Natural killer cell (primary cell): ENCODE measurements at regions not wholly inside any gene's neighbourhood (a gene's known extent, or its start where the extent isn't known, plus 50 kb on each side); places are given as distances from the start of the nearest gene placed in this dataset.

Experiments
- ATAC-seq, 3 donors: fragments of 150-1000 bp in 2 of 3; fragments of 200-7000 bp in 1 of 3; cut with Tn5 transposase; 1 replicate in 1 of 3; 2 replicates in 2 of 3; pipeline ENCODE4 v1.10.0; 2021; ENCODE audit warnings: mild to moderate bottlenecking in 2 of 3, moderate library complexity in 2 of 3
- DNase-seq, 2 donors: peaks; one replicate each; pipeline versions ENCODE4 v3.0.0 to v3.0.0-alpha.2; 2013 to 2021; ENCODE audit warnings: mixed read lengths in 1 of 2
- H3K27ac ChIP-seq: one replicate; pipeline ENCODE4 v1.5.1; 2013; ENCODE audit warnings: mild to moderate bottlenecking, low read length
- H3K27me3 ChIP-seq: one replicate; pipeline ENCODE4 v1.6.1; 2013; ENCODE audit warnings: low read length; ENCODE audit not compliant: control insufficient read depth, insufficient read depth
- H3K36me3 ChIP-seq: one replicate; pipeline ENCODE4 v1.6.1; 2013; ENCODE audit warnings: low read length; ENCODE audit not compliant: control insufficient read depth, insufficient read depth
- H3K4me1 ChIP-seq: one replicate; pipeline ENCODE4 v1.6.1; 2013; ENCODE audit warnings: low read length; ENCODE audit not compliant: control insufficient read depth, insufficient read depth
- H3K4me3 ChIP-seq: one replicate; pipeline ENCODE4 v1.5.1; 2013; ENCODE audit warnings: low read length
- H3K9me3 ChIP-seq: one replicate; pipeline ENCODE4 v1.6.1; 2013; ENCODE audit warnings: low read length; ENCODE audit not compliant: control insufficient read depth, insufficient read depth
- H3K27ac Mint-ChIP-seq, 2 donors: one replicate each; pipeline ENCODE4 v1.8.0; 2022; ENCODE audit warnings: mild to moderate bottlenecking in 2 of 2, mixed read lengths in 2 of 2, moderate library complexity in 1 of 2
- H3K27me3 Mint-ChIP-seq, 2 donors: one replicate each; pipeline ENCODE4 v1.8.0; 2022; ENCODE audit warnings: low read depth in 2 of 2, mixed read lengths in 2 of 2
- H3K36me3 Mint-ChIP-seq: one replicate; pipeline ENCODE4 v1.8.0; 2022; ENCODE audit warnings: mixed read lengths
- H3K4me1 Mint-ChIP-seq, 2 donors: one replicate each; pipeline ENCODE4 v1.8.0; 2022; ENCODE audit warnings: mixed read lengths in 2 of 2
- H3K4me3 Mint-ChIP-seq: one replicate; pipeline ENCODE4 v1.8.0; 2022; ENCODE audit warnings: mild to moderate bottlenecking, moderate library complexity, mixed read lengths
- H3K9me3 Mint-ChIP-seq, 2 donors: one replicate each; pipeline ENCODE4 v1.8.0; 2022; ENCODE audit warnings: mixed read lengths in 2 of 2
- CTCF ChIP-seq: fragments of 200-600 bp; IDR thresholded peaks from one replicate; pipeline ENCODE4 v1.8.0; 2022; ENCODE audit warnings: antibody characterized with exemption
- WGBS: methylation state at CpG from one replicate; pipeline ENCODE4 v1.1.7; 2013; ENCODE audit warnings: missing lambda C conversion rate; ENCODE audit not compliant: insufficient coverage; 5-methylcytosine and 5-hydroxymethylcytosine counted together
- intact Hi-C: fragments of 100-400 bp; cut with micrococcal nuclease; formaldehyde crosslinking; loops from one replicate; pipeline ENCODE4 v1.14.2; 2022

- no peak for TF ChIP-seq CTCF
- Histone ChIP-seq H3K27me3 (no peaks in the 10 kb centered on the region), H3K4me3 (no peak overlapping the region), H3K9me3 (no peaks in the 10 kb centered on the region), H3K27ac (no peak overlapping the region), H3K36me3 (no peaks in the 10 kb centered on the region), H3K4me1 (no peaks in the 10 kb centered on the region)
- intact Hi-C loops: no loop called here
- Mint-ChIP-seq H3K27ac (no peak overlapping the region), H3K4me1 (no peaks in the 10 kb centered on the region), H3K36me3 (no peaks in the 10 kb centered on the region), H3K27me3 (no peaks in the 10 kb centered on the region), H3K4me3 (no peak overlapping the region), H3K9me3 (peaks cover 11 to 23% of the 10 kb centered on the region in 2 donors)
- 85% methylated on average over 5 of the region's 5 CpGs for WGBS
- ATAC-seq (no peak), DNase-seq (no peak)
Measured at GRCh38 chr4:126564283-126564854, 1068.4 kb upstream of the INTU start.

DNA sequence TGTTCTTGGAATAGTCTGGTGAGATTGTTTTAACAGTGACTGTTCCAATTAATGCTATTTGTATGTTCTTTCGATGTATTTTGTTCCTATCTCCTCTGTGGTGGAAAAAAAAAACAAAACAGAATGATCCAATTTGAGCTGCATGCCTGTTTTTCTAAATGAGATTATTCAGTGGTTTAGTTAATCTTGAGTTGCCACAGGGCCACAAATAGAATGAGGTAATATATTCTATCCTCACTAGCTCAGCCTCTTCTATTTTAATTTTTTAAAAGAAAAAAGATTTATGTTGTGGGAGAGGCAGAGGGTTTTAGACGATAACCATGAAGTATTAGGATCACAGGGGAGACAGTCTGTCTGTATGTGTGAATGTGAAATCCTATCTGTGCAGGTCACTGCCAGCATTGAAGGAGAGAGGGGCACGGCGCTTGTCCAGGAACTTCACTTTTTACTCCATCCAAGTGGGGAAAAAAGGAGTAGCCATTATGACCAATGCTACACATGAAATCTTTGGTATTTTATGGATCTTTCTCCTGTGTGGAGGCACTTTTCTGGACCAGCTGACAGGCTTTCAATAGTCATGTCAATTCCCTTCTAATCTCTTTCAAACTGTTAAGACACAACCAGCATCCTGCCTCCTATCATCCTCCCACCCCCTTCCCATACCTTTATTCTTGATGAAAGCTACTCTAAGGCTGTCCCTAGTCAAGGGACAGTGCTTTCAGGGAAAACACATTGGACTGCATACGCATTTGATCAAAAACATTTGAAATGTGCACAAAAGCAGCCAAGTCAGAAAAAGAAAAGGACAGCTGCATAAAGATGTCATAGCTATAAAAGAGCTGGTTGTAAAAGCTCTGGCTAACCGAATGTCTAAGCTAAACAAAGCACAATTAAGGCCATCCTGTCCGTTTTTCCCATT lies 1063.8 kb upstream of the INTU start:
- Mint-ChIP-seq H3K27me3 (no peaks in the 10 kb centered on the region), H3K9me3 (peaks cover 8 to 9% of the 10 kb centered on the region in 2 donors), H3K4me3 (no peak overlapping the region), H3K27ac (no peak overlapping the region), H3K4me1 (no peaks in the 10 kb centered on the region), H3K36me3 (no peaks in the 10 kb centered on the region)
- ATAC-seq (no peak), DNase-seq (no peak)
- intact Hi-C loops: no loop called here
- Histone ChIP-seq H3K36me3 (no peaks in the 10 kb centered on the region), H3K4me3 (no peak overlapping the region), H3K4me1 (no peaks in the 10 kb centered on the region), H3K9me3 (no peaks in the 10 kb centered on the region), H3K27me3 (no peaks in the 10 kb centered on the region), H3K27ac (no peak overlapping the region)
- TF ChIP-seq CTCF: no peak
- 80% methylated on average over 7 of the region's 7 CpGs for WGBS

- intact Hi-C loops: no loop called here
- H3K36me3 Mint-ChIP-seq: no peaks in the 10 kb centered on the region
- no peak overlapping the region for H3K27ac ChIP-seq
- no peak for TF ChIP-seq CTCF
- WGBS: 36% methylated on average over 2 of the region's 2 CpGs
- peaks cover 2 to 3% of the 10 kb centered on the region in 2 donors for H3K9me3 Mint-ChIP-seq
- H3K4me1 Mint-ChIP-seq: no peaks in the 10 kb centered on the region
- H3K27me3 Mint-ChIP-seq: no peaks in the 10 kb centered on the region
- no peak for DNase-seq
- H3K27me3 ChIP-seq: no peaks in the 10 kb centered on the region
- no peak for ATAC-seq
- no peak overlapping the region for H3K4me3 Mint-ChIP-seq
- no peaks in the 10 kb centered on the region for H3K36me3 ChIP-seq
- no peak overlapping the region for H3K4me3 ChIP-seq
- H3K4me1 ChIP-seq: no peaks in the 10 kb centered on the region
- H3K9me3 ChIP-seq: no peaks in the 10 kb centered on the region
- H3K27ac Mint-ChIP-seq: no peak overlapping the region
Measured at GRCh38 chr4:126572264-126572663, 1060.5 kb upstream of the INTU start.
